GM18507 (cell line): ENCODE measurements at regions not wholly inside any gene's neighbourhood (a gene's known extent, or its start where the extent isn't known, plus 50 kb on each side); places are given as distances from the start of the nearest gene placed in this dataset.

Experiments
- DNase-seq: peaks from one replicate; pipeline ENCODE4 v3.0.0; 2011; ENCODE audit warnings: low read depth; ENCODE audit not compliant: insufficient read length; ENCODE audit errors: extremely low spot score
- FAIRE-seq: peaks from 2 replicates; lab custom pipeline; 2011; peaks lifted over from hg19 to GRCh38; lab: Jason Lieb, UNC

DNA sequence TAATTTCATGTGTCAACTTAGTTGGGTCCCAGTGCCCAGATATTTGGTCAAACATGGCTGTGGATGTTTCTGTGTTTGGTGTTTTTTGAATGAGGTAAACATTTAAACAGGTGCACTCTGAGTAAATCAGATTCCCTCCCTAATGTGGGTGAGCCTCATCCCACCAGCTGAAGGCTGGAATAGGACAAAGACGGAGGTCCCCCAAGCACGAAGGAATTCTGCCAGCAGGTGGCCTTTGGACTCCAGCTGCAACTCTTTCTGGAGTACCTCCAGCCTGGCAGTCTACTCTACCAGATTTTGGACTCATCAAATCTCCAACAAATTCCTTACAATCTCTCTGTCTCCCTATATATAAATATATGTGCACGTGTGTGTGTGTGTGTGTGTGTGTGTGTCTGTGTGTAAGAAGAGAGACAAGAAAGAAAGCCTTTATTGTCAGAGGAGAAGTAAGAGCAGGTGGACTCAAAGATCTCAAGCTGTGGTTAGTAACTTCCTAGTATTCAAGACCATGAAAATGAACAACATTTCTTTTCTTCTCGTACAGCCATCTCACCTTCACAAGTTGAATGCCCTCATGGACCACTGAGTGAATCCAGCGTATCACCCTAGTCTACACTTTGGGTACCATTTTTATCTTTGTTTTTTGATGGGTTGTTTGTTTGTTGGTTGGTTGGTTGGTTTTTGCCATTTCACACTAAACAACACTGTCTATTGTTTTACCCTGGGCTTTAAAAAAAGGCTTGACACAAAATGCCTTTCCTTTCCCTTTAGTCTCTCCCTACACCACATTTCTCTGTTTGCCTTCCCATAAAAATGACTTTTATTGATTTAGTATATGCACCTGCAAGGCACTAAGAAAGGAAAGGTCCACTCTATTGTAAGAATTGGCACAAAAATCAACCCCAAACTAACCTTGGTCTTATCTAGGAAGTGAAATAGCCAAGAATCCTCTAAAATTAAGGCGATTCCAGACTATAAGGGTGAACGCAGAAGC lies 118.7 kb downstream of the TENT4A start:
- no peak for DNase-seq
- no peak for FAIRE-seq

GRCh38 chr5:6832994-6833393 lies 119.8 kb downstream of the TENT4A start:
- DNase-seq (no peak), FAIRE-seq (no peak)

- no peak for DNase-seq
- no peak for FAIRE-seq
Observed at GRCh38 chr5:6833406-6833805, 120.2 kb downstream of the TENT4A start.

- FAIRE-seq = no peak
Observed at GRCh38 chr5:6837095-6837494, 123.9 kb downstream of the TENT4A start.

GRCh38 chr5:6837519-6838110 lies 124.4 kb downstream of the TENT4A start:
- FAIRE-seq (no peak), DNase-seq (no peak)

More at GRCh38 chr5:6837095-6837494, 123.9 kb downstream of the TENT4A start:
- DNase-seq = no peak

- no peak for FAIRE-seq
Observed at GRCh38 chr5:6838736-6839135, 125.5 kb downstream of the TENT4A start.

GRCh38 chr5:6840136-6840793 lies 127.0 kb downstream of the TENT4A start:
- DNase-seq = no peak
- no peak for FAIRE-seq

More at GRCh38 chr5:6838736-6839135, 125.5 kb downstream of the TENT4A start:
- DNase-seq = no peak

DNA sequence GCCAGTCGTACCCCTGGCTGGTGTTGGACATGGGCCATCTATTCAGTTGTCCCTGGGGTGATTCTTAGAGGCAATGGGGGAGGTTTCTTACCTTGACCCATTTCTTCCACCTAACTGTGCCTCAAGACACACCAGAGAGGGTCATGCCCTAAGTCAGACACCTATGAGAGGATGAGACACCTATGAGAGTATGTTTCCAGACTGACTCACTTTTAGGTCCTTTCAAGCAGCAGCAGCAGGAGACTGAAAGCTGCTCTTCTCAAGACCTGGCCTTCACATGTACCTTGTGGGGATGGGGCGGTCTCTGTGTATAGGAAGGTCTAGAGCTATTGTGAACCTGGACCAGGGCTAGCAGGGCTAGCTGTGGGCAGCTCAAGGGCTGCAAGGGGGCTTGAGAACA lies 130.1 kb downstream of the TENT4A start:
- FAIRE-seq (no peak), DNase-seq (no peak)

DNA sequence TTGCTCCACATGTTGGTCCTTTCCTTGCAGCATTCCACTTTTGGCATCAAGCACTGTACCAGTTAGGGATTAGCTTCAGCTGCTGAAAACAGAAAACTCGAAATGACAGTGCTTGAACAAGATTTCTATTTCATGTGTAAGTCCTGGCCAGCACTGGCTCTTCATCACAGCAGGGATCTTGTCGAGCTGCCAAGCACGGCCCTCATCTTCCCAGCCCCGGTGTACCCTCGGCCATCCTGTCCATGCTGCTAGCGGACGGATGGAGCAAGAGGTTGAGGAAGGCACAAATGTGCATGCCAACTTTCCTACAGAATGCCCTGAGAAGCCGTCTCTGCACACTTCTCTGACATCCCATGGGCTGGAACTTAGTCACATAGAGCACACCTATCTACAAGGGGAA lies 130.6 kb downstream of the TENT4A start:
- DNase-seq = no peak
- FAIRE-seq = no peak

DNA sequence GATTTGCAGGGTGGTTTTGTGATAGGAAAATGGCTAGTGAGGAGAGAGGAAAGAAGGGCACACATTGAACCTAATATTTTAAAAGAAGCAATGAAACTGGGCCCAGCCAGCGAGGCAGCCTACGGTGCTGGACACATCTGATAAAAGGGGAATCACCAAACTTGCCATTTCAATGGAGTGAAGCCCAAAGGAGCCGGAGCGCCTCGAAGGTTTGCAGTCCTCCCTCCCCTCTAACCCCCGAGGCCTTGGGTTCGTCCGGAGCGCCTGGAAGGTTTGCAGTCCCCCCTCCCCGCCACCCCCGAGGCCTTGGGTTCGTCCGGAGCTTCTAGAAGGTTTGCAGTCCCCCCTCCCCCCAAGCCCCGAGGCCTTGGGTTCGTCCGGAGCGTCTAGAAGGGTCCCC lies 132.6 kb downstream of the TENT4A start:
- DNase-seq (no peak), FAIRE-seq (no peak)

DNA sequence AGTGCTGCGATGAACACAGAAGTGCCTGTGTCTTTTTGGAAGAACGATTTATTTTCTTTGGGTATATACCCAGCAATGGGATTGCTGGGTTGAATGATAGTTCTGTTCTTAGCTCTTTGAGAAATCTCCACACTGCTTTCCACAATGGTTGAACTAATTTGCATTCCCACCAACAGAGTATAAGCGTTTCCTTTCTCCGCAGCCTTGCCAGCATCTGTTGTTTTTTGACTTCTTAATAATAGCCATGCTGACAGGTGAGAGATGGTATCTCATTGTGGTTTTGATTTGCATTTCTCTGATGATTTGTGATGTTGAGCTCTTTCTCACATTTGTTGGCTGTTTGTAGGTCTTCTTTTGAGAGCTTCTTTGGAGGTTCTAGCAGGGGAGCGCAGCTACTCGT lies 134.6 kb downstream of the TENT4A start:
- FAIRE-seq (no peak), DNase-seq (no peak)

DNA sequence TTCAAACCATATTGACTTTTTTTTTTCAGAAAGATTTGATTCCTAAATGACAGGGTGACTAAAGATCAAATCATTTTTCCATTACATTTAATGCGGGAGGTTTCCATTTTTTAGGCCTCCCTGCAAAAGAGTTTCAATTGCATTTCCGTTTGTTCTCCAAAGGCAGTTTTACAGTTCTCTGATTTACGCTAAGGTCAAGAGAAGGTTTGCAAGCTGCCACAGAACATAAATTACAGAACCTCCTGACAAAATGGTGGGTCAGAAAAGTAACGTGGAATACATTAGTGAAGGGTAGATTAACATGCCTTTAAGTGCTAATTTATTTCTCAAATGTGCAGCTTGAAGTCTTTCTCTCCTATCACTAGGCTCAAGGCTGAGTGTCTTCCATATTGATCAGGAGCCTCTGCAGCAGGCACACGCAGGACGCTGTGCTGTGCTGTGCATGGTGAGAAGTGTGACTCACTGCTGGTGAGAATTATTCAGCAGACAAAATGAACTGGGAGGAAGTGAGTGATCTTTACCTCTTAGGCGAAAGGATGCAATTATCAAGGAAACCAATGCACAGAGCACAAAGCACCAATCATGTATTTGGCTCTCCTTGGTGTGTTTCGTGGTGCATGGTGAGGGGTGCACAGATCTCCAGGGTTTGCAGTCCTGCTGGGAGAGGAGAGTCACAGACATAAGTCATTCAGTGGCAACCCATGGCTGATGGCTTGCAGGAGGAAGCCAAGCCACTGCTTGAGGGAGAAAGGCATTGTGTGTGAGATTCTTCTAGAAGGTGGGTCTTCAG lies 136.3 kb downstream of the TENT4A start:
- DNase-seq (no peak), FAIRE-seq (no peak)

- DNase-seq (no peak), FAIRE-seq (no peak)
Observed at GRCh38 chr5:6850106-6850432, 136.8 kb downstream of the TENT4A start.

DNA sequence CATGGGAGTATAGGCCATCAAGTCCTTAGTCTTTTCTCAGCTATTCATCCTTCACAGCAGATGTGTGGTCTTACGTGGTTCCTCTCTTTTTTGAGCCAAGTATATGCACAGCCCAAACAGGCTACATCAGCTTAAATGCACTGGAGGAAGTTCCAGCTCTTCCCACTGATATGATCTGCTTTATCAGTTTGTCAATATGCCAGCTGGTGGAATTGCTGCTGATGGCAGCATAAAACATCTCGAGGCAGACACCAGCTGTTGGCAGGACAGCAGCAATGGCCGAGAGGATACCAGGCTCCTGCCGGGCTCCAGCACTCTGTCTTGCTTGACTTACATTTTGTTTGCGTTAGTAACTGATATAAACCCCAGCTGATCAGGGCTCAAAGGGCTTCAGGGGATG lies 143.4 kb downstream of the TENT4A start:
- DNase-seq (no peak), FAIRE-seq (no peak)

DNA sequence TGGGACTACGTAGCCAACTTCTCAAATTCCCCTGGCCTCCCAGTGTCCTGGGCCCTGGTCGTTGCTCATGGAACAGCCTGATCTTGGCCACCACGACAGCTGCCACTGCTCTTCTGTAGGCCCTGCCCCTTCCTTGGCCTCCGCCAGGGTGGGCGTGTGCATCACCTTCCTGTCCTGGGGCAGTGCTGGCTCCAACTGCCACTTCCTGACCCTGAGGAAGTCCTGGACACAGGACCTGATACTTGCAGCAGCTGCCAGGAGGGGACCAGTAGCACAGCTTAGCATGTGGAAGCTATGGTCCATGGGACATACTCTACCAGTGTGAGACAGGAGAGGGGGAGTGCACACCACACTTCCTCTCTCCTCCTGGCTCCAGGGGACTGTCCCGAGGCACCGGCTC lies 145.2 kb downstream of the TENT4A start:
- no peak for DNase-seq
- no peak for FAIRE-seq

DNA sequence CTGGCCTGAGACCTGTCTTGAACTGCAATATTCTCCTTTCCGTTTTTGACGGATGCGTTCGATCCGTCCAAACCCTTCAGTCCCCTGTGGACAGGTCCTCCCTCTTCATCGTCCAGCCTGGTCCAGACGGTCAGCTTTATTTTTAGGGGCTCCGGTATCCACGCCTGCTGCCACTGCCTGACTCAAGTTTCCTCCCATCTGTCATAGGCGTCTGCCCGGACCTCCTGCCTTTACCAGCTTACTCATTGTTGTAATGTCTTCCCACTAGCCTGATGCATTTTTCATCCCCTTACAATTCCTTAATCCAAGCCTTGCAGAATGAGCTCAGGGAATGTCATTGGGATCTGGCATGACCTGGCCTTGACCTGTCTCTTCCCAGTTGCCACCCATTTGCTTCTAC lies 145.8 kb downstream of the TENT4A start:
- DNase-seq (no peak), FAIRE-seq (no peak)

DNA sequence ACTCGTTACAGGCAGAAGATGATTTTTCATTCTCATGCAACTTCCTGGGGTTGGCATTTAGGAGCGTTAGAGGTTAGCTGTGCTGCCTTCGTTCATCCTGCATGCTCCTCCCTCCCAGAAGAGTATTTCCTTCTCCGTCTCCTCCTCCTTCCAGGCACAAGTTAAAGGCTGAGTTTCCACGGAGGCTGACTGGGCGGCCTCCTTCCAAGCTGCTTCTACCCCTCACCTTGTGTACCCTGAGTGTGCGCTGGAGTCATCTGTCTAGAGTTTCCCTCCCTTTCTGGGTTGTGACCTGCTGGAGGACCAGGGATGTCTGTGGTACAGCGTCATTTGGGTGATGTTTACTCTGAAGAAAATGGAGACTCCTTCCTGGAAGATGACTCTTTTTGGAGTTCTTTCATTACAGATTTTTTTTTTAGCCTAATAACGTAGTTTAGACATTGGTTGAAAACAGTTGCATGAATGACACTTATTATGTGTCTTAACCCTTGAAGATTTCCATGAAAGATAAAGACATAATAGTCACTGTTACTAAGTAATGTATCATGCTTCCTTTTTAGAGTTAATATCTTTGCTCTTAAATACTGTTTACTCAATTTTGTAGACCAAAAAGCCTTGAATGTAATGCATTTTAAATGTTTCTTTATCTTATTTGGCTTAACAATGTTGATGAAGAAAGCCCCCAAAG lies 146.9 kb downstream of the TENT4A start:
- FAIRE-seq (no peak), DNase-seq (no peak)

DNA sequence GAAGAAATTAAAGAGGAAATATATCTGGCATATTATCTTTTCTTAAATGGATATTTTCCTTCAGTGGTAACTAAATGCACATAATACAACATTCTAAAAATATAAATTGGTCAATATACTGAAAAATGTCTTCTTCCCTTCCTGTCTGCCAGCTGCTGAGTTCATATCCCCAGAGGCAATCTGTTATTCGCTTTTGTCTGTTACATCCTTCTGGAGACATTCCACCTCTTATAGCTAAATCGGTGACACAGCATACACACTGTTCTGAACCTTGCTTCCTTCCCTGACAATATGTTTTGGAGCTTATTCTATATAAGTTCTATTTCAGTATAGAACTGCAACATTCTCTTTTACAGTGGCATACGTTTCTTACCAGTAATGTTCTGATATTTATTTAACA lies 147.8 kb downstream of the TENT4A start:
- no peak for FAIRE-seq

DNA sequence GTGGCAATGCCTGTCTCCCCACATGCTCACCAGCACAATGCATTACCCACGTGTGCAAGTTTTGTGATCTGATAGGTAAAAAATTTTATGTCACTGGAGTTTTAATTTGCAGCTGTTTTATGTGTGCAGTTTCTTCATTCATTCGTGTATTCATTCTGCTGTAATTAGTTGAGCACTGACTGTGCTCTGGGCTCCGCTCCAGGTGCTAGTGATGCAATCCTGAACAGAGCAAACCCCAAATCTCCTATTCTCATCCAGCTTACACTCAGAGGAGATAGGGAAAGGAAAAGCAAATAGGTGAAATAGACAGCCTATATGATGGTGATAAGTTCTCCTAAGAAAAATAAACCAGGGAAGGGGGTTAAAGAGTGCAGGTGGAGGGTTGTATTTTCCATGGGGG lies 148.4 kb downstream of the TENT4A start:
- no peak for DNase-seq
- FAIRE-seq = no peak

More for the DNA sequence above, 147.8 kb downstream of the TENT4A start:
- DNase-seq = no peak
